GM15510 (cell line): ENCODE measurements at regions not wholly inside any gene's neighbourhood (a gene's known extent, or its start where the extent isn't known, plus 50 kb on each side); places are given as distances from the start of the nearest gene placed in this dataset.

Experiments used
- POLR2A ChIP-seq: IDR thresholded peaks from 3 replicates; pipeline ENCODE4 v1.6.1; 2011; ENCODE audit warnings: borderline replicate concordance; ENCODE audit not compliant: insufficient read length; ENCODE audit errors: extremely low read depth

DNA sequence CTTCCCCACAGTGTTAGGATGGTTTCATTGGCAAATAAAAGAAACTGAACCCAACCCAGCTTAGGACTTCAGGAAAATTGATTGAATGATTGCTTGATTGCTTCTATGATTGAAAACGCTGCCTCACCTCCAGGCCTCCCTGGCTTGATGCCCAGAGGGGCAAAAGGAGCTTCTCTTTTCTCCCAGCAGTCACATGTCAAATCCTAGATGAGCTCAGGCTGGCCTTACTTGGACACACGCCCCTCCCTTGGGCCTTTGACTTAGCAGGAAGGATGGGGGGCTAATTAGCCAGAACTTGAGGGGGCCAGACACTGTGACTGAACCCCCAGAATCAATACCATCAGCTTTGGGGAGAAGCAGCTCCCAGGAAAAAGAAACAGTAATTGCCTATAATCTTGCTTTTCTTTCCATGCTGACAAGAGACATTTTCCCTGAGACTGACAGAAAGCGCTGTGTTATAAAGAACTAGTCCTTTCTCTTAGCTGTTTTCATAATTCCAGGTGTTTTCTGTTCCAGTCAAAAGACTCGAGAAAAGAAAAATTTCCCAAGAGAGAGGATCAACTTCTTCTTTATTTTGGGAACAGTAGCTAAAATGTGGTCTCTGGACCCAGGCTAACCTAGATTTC is 50.8 kb upstream of the ATP5PO start:
- no peak for TF ChIP-seq POLR2A
